Vagina (tissue), 2 donors: ENCODE measurements at regions not wholly inside any gene's neighbourhood (a gene's known extent, or its start where the extent isn't known, plus 50 kb on each side); places are given as distances from the start of the nearest gene placed in this dataset.
A peak's percentile ranks its signal among the peaks of the same experiment; 100 is the strongest.

Experiments
- DNase-seq, 2 donors: peaks; one replicate each; pipeline ENCODE4 v3.0.0-alpha.2; 2017; ENCODE audit errors: extremely low spot score in 2 of 2
- H3K27ac ChIP-seq: fragments of 200-600 bp; sonication (generic); one replicate; pipeline ENCODE4 v1.5.1; 2019
- H3K27me3 ChIP-seq: fragments of 200-600 bp; sonication (generic); one replicate; pipeline ENCODE4 v1.5.1; 2019
- H3K36me3 ChIP-seq, 2 donors: fragments of 200-600 bp; sonication (generic); one replicate each; pipeline ENCODE4 v1.5.1; 2017 to 2019
- H3K4me1 ChIP-seq: fragments of 200-600 bp; sonication (generic); one replicate; pipeline ENCODE4 v1.5.1; 2019
- H3K4me3 ChIP-seq, 2 donors: fragments of 200-600 bp; sonication (generic); 1 replicate in 1 of 2; 2 replicates in 1 of 2; pipeline ENCODE4 v1.5.1; 2016 to 2019
- H3K9me3 ChIP-seq: fragments of 200-600 bp; sonication (generic); one replicate; pipeline ENCODE4 v1.5.1; 2019
- CTCF ChIP-seq, 3 experiments: fragments of 450-650 bp in 2 of 3; fragments of 200-600 bp in 1 of 3; sonication (generic) in 1 of 3; IDR thresholded peaks; one replicate each; pipeline ENCODE4 v1.5.1; 2017 to 2019; ENCODE audit warnings: antibody characterized with exemption in 3 of 3, mild to moderate bottlenecking in 2 of 3, moderate library complexity in 2 of 3
- POLR2A ChIP-seq, 2 donors: fragments of 450-650 bp; IDR thresholded peaks; one replicate each; pipeline ENCODE4 v1.6.1; 2017; ENCODE audit warnings: antibody characterized with exemption in 2 of 2, mild to moderate bottlenecking in 2 of 2, moderate library complexity in 2 of 2
- POLR2AphosphoS5 ChIP-seq, 2 donors: sonication (generic); formaldehyde crosslinking; IDR thresholded peaks; one replicate each; pipeline ENCODE4 v1.9.0; 2017; ENCODE audit warnings: antibody characterized with exemption in 2 of 2, mild to moderate bottlenecking in 2 of 2, low read depth in 1 of 2; ENCODE audit not compliant: insufficient read depth in 1 of 2
- intact Hi-C: fragments of 100-400 bp; cut with DNase I; formaldehyde crosslinking; loops from one replicate; pipeline ENCODE4 v1.15.1; 2023

GRCh38 chr1:70674941-70675685 is 264.0 kb downstream of the CTH start:
- Histone ChIP-seq H3K27ac (no peak overlapping the region), H3K4me3 (no peak overlapping the region), H3K9me3 (no peaks in the 10 kb centered on the region), H3K4me1 (no peaks in the 10 kb centered on the region), H3K36me3 (no peaks in the 10 kb centered on the region), H3K27me3 (no peaks in the 10 kb centered on the region)
- intact Hi-C loops: no loop called here
- no peak for TF ChIP-seq POLR2A (IDR thresholded peaks at IDR 0.05)
- no peak for TF ChIP-seq POLR2AphosphoS5 (IDR thresholded peaks at IDR 0.05; ENCODE audit: insufficient read depth in 1 of 2, low read depth in 1 of 2)
- TF ChIP-seq CTCF (IDR thresholded peaks at IDR 0.05): no peak
- no peak for DNase-seq

GRCh38 chr1:70675737-70676156 is 264.7 kb downstream of the CTH start:
- DNase-seq: no peak
- Histone ChIP-seq H3K4me3 (no peak overlapping the region), H3K36me3 (no peaks in the 10 kb centered on the region), H3K4me1 (no peaks in the 10 kb centered on the region), H3K9me3 (no peaks in the 10 kb centered on the region), H3K27me3 (no peaks in the 10 kb centered on the region), H3K27ac (no peak overlapping the region)
- TF ChIP-seq POLR2AphosphoS5 (IDR thresholded peaks at IDR 0.05; ENCODE audit: insufficient read depth in 1 of 2, low read depth in 1 of 2): no peak
- TF ChIP-seq CTCF (IDR thresholded peaks at IDR 0.05): no peak
- no peak for TF ChIP-seq POLR2A (IDR thresholded peaks at IDR 0.05)
- intact Hi-C loops: no loop called here

GRCh38 chr1:70685300-70686286 is 274.5 kb downstream of the CTH start:
- intact Hi-C loops: loop anchor here (1.0 kb wide), 1 partner anchor 363 kb away; no protein-coding TSS in a partner anchor
- TF ChIP-seq POLR2A (IDR thresholded peaks at IDR 0.05) (no peak), CTCF (IDR thresholded peaks at IDR 0.05) (peak; percentile 41 to 73 (median 52))
- Histone ChIP-seq H3K27me3 (no peaks in the 10 kb centered on the region), H3K9me3 (no peaks in the 10 kb centered on the region), H3K4me1 (no peaks in the 10 kb centered on the region), H3K36me3 (no peaks in the 10 kb centered on the region), H3K27ac (no peak overlapping the region), H3K4me3 (no peak overlapping the region)
- DNase-seq: no peak

GRCh38 chr1:70688580-70688979 is 277.5 kb downstream of the CTH start:
- no peak for DNase-seq
- Histone ChIP-seq H3K27ac (no peak overlapping the region), H3K36me3 (no peaks in the 10 kb centered on the region), H3K4me1 (no peaks in the 10 kb centered on the region), H3K4me3 (no peak overlapping the region), H3K27me3 (no peaks in the 10 kb centered on the region), H3K9me3 (no peaks in the 10 kb centered on the region)
- TF ChIP-seq POLR2AphosphoS5 (IDR thresholded peaks at IDR 0.05; ENCODE audit: insufficient read depth in 1 of 2, low read depth in 1 of 2): no peak
- no peak for TF ChIP-seq CTCF (IDR thresholded peaks at IDR 0.05)
- no peak for TF ChIP-seq POLR2A (IDR thresholded peaks at IDR 0.05)
- intact Hi-C loops: no loop called here
